AG04450 (cell line): ENCODE measurements at regions not wholly inside any gene's neighbourhood (a gene's known extent, or its start where the extent isn't known, plus 50 kb on each side); places are given as distances from the start of the nearest gene placed in this dataset.

ENCODE experiments used
- CTCF ChIA-PET: fragments of 300-600, 350-600 bp; formaldehyde crosslinking; extraction: SDS; loops from one replicate; lab custom pipeline; 2022; ENCODE audit warnings: antibody characterized with exemption, inconsistent platforms; lab: Charles Lee
- POLR2A ChIA-PET: fragments of 350-600 bp; formaldehyde crosslinking; extraction: SDS; loops from one replicate; lab custom pipeline; 2021; ENCODE audit warnings: antibody characterized with exemption, inconsistent platforms; lab: Yijun Ruan, JAX
- DNase-seq: peaks from one replicate; pipeline ENCODE4 v3.0.0-alpha.2; 2011; ENCODE audit warnings: low read depth, low spot score
- H3K27ac ChIP-seq: one replicate; pipeline ENCODE4 v1.5.1; 2012; ENCODE audit warnings: low read depth, low read length, control low read depth
- H3K27me3 ChIP-seq: one replicate; pipeline ENCODE4 v1.6.0; 2012; ENCODE audit warnings: low read length; ENCODE audit not compliant: control insufficient read depth, insufficient read depth
- H3K4me3 ChIP-seq: 2 replicates; pipeline ENCODE4 v1.5.1; 2011; ENCODE audit warnings: mild to moderate bottlenecking, low read depth, low read length, control low read depth
- H3K9me3 ChIP-seq: 2 replicates; pipeline ENCODE4 v1.5.1; 2012; ENCODE audit warnings: low read length; ENCODE audit not compliant: control insufficient read depth, insufficient read depth
- CTCF ChIP-seq: IDR thresholded peaks from 2 replicates; pipeline ENCODE4 v1.5.1; 2011; ENCODE audit warnings: low read depth, low read length, control low read depth, inconsistent platforms

- no peaks in the 10 kb centered on the region for H3K9me3 ChIP-seq
- no peak for DNase-seq
- no peaks in the 10 kb centered on the region for H3K27me3 ChIP-seq
- H3K27ac ChIP-seq, result no peak overlapping the region
- POLR2A ChIA-PET, result interaction anchor here (0.7 to 1.0 kb wide), 3 partner anchors 26 to 129 kb away, joined by 3 to 4 read pairs (median 3); no protein-coding TSS in a partner anchor
- TF ChIP-seq CTCF, result no peak
- H3K4me3 ChIP-seq, result no peak overlapping the region
- CTCF ChIA-PET, result interaction anchor here (1.5 kb wide), 1 partner anchor 99 kb away, joined by 3 read pairs; no protein-coding TSS in a partner anchor
These were observed 97.8 kb downstream of the SNX18 start for GRCh38 chr5:54615381-54615780.

- DNase-seq, result no peak
- TF ChIP-seq CTCF, result no peak
- Histone ChIP-seq H3K9me3 (peaks cover 6% of the 10 kb centered on the region; the same call in 1 of the 2 replicates), H3K27me3 (no peaks in the 10 kb centered on the region), H3K4me3 (no peak overlapping the region), H3K27ac (no peak overlapping the region)
- ChIA-PET POLR2A (no interaction called here), CTCF (no interaction called here)
These were observed 95.2 kb downstream of the SNX18 start for GRCh38 chr5:54612711-54613110.

GRCh38 chr5:54611290-54611951 lies 93.9 kb downstream of the SNX18 start:
- POLR2A ChIA-PET, result no interaction called here
- CTCF ChIA-PET, result interaction anchor here (0.9 kb wide), 2 partner anchors 96 to 233 kb away, joined by 3 read pairs; no protein-coding TSS in a partner anchor
- TF ChIP-seq CTCF, result no peak
- DNase-seq, result no peak
- Histone ChIP-seq H3K4me3 (no peak overlapping the region), H3K27ac (no peak overlapping the region), H3K27me3 (no peaks in the 10 kb centered on the region), H3K9me3 (peaks cover 6% of the 10 kb centered on the region; the same call in 1 of the 2 replicates)

GRCh38 chr5:54610197-54610944 lies 92.8 kb downstream of the SNX18 start:
- no peak for DNase-seq
- no peak for TF ChIP-seq CTCF
- H3K27ac ChIP-seq, result no peak overlapping the region
- no peaks in the 10 kb centered on the region for H3K27me3 ChIP-seq
- POLR2A ChIA-PET, result no interaction called here
- CTCF ChIA-PET, result interaction anchor here (1.0 kb wide), 1 partner anchor 94 kb away, joined by 3 read pairs; no protein-coding TSS in a partner anchor
- peaks cover 6% of the 10 kb centered on the region; the same call in 1 of the 2 replicates for H3K9me3 ChIP-seq
- H3K4me3 ChIP-seq, result no peak overlapping the region
